Astrocyte (in vitro differentiated cells and primary cell): ENCODE measurements at regions not wholly inside any gene's neighbourhood (a gene's known extent, or its start where the extent isn't known, plus 50 kb on each side); places are given as distances from the start of the nearest gene placed in this dataset.

Experiments used
- CTCF ChIP-seq: IDR thresholded peaks from 2 replicates; pipeline ENCODE4 v1.5.1; 2011; ENCODE audit warnings: low read depth, mild to moderate bottlenecking, inconsistent platforms, low read length, moderate library complexity; ENCODE audit not compliant: insufficient read depth
- EZH2 ChIP-seq: IDR thresholded peaks from 2 replicates; pipeline ENCODE4 v1.6.1; 2012; ENCODE audit warnings: mild to moderate bottlenecking, low read length, inconsistent platforms; ENCODE audit not compliant: insufficient read depth

GRCh38 chr2:177129610-177130009 is 83.0 kb upstream of the HNRNPA3 start:
- no peak for TF ChIP-seq EZH2
- no peak for TF ChIP-seq CTCF
